ENCODE measurements at regions not wholly inside any gene's neighbourhood (a gene's known extent, or its start where the extent isn't known, plus 50 kb on each side); places are given as distances from the start of the nearest gene placed in this dataset.

GRCh38 chr4:187436251-187436650 is 559.3 kb upstream of the ZFP42 start:
- TF ChIP-seq POLR2A (IDR thresholded peaks at IDR 0.05) (no peak), CTCF (IDR thresholded peaks at IDR 0.05) (no peak)
